Activated CD8-positive, alpha-beta T cell treated with anti-CD3 and anti-CD28 coated beads for 36 hours (primary cell): ENCODE measurements at regions not wholly inside any gene's neighbourhood (a gene's known extent, or its start where the extent isn't known, plus 50 kb on each side); places are given as distances from the start of the nearest gene placed in this dataset.

Experiments
- ATAC-seq: fragments of 200-7000 bp; cut with Tn5 transposase; one replicate; pipeline ENCODE4 v1.10.0; 2021; ENCODE audit warnings: mild to moderate bottlenecking, moderate library complexity
- CTCF ChIA-PET: fragments of 350-600 bp; sonication (Branson Sonifier 250); formaldehyde crosslinking; loops from one replicate; lab custom pipeline; 2021; ENCODE audit warnings: antibody characterized with exemption; lab: Charles Lee
- POLR2A ChIA-PET: fragments of 350-600 bp; sonication (Branson Sonifier 250); formaldehyde crosslinking; loops from one replicate; lab custom pipeline; 2021; ENCODE audit warnings: antibody characterized with exemption; lab: Charles Lee
- DNase-seq: peaks from one replicate; pipeline ENCODE4 v3.0.0-alpha.2; 2020
- H3K27ac Mint-ChIP-seq: one replicate; pipeline ENCODE4 v1.8.0; 2021; ENCODE audit warnings: mild to moderate bottlenecking, mixed read lengths
- H3K27me3 Mint-ChIP-seq: one replicate; pipeline ENCODE4 v1.8.0; 2021; ENCODE audit warnings: mixed read lengths
- H3K36me3 Mint-ChIP-seq: one replicate; pipeline ENCODE4 v1.8.0; 2021; ENCODE audit warnings: low read depth, mixed read lengths
- H3K4me1 Mint-ChIP-seq: one replicate; pipeline ENCODE4 v1.8.0; 2021; ENCODE audit warnings: low read depth, mixed read lengths
- H3K4me3 Mint-ChIP-seq: one replicate; pipeline ENCODE4 v1.8.0; 2021; ENCODE audit warnings: mild to moderate bottlenecking, moderate library complexity, mixed read lengths
- H3K9me3 Mint-ChIP-seq: one replicate; pipeline ENCODE4 v1.8.0; 2021; ENCODE audit warnings: mixed read lengths
- CTCF ChIP-seq: fragments of 200-600 bp; IDR thresholded peaks from one replicate; pipeline ENCODE4 v1.8.0; 2022; ENCODE audit warnings: antibody characterized with exemption, mild to moderate bottlenecking
- intact Hi-C: fragments of 100-400 bp; cut with micrococcal nuclease; formaldehyde crosslinking; loops from one replicate; pipeline ENCODE4 v1.10.0; 2022

- H3K27me3 Mint-ChIP-seq = peaks cover 2% of the 10 kb centered on the region
- TF ChIP-seq CTCF = no peak
- no peak overlapping the region for H3K4me3 Mint-ChIP-seq
- intact Hi-C loops = no loop called here
- H3K9me3 Mint-ChIP-seq = no peaks in the 10 kb centered on the region
- ATAC-seq (no peak), DNase-seq (no peak)
- CTCF ChIA-PET = no interaction called here
- POLR2A ChIA-PET = interaction anchor here (0.9 kb wide), 1 partner anchor 11 kb away, joined by 3 read pairs; no protein-coding TSS in a partner anchor
- peaks cover 22% of the 10 kb centered on the region for H3K4me1 Mint-ChIP-seq
- H3K36me3 Mint-ChIP-seq = no peaks in the 10 kb centered on the region
- no peak overlapping the region for H3K27ac Mint-ChIP-seq
Observed at GRCh38 chr6:169956580-169956979, 205.2 kb downstream of the ERMARD start.

GRCh38 chr6:169955731-169956437, 204.5 kb downstream of the ERMARD start:
- Mint-ChIP-seq H3K27ac (no peak overlapping the region), H3K9me3 (no peaks in the 10 kb centered on the region), H3K27me3 (no peaks in the 10 kb centered on the region), H3K4me3 (no peak overlapping the region), H3K4me1 (peaks cover 19% of the 10 kb centered on the region), H3K36me3 (no peaks in the 10 kb centered on the region)
- POLR2A ChIA-PET = interaction anchor here (0.9 kb wide), 1 partner anchor 11 kb away, joined by 3 read pairs; no protein-coding TSS in a partner anchor
- intact Hi-C loops = no loop called here
- no peak for ATAC-seq
- no peak for TF ChIP-seq CTCF
- CTCF ChIA-PET = interaction anchor here (1.2 kb wide), 1 partner anchor 12 kb away, joined by 3 read pairs; no protein-coding TSS in a partner anchor
- no peak for DNase-seq

DNA sequence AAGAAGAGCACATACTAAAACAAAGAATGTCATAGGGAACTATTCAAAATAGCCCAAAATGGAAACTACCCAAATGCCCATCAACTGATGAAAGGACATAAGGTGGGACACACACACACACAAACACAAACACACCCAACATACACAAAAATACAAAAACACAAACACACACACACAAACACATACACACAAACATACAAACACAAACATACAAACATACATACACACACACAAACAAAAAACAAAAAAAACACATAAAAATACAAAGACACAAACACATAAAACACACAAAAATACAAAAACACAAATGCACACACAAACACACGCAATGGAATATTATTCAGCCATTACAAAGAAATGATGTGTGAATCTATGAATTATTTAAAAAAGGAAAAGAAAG, 203.6 kb downstream of the ERMARD start:
- DNase-seq (no peak), ATAC-seq (no peak)
- ChIA-PET CTCF (interaction anchor here (1.2 kb wide), 1 partner anchor 11 kb away, joined by 3 read pairs; no protein-coding TSS in a partner anchor), POLR2A (no interaction called here)
- Mint-ChIP-seq H3K9me3 (no peaks in the 10 kb centered on the region), H3K36me3 (no peaks in the 10 kb centered on the region), H3K4me3 (no peak overlapping the region), H3K27me3 (no peaks in the 10 kb centered on the region), H3K27ac (no peak overlapping the region), H3K4me1 (peaks cover 19% of the 10 kb centered on the region)
- TF ChIP-seq CTCF = no peak
- intact Hi-C loops = loop anchor here (5.0 kb wide), 1 partner anchor 337 kb away; the partner anchor contains the start of gene DLL1

- TF ChIP-seq CTCF = no peak
- CTCF ChIA-PET = no interaction called here
Observed at GRCh38 chr6:169953686-169954085, 202.3 kb downstream of the ERMARD start.

DNA sequence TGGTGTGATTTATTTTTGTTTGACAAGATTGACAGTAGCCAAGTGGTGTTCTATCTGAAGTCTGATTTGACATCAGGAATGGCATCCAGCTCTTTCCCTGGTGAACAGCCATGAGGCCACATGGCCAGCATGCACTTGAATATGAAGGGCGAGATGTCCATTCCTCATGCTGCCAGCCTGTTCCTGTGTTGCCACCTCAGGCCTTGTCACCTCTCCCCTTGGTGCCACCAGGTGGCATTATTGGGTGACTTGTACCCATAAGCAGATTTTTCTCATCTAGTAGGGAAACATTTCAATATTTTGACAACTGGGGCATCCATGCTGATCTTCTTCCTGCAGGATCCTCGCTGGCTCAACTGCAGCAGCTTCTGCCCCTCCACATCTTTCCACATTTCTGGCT, 199.1 kb downstream of the ERMARD start:
- H3K36me3 Mint-ChIP-seq = no peaks in the 10 kb centered on the region

More at GRCh38 chr6:169953686-169954085, 202.3 kb downstream of the ERMARD start:
- Mint-ChIP-seq H3K4me3 (no peak overlapping the region), H3K27ac (no peak overlapping the region), H3K4me1 (peaks cover 8% of the 10 kb centered on the region), H3K36me3 (no peaks in the 10 kb centered on the region), H3K9me3 (no peaks in the 10 kb centered on the region), H3K27me3 (no peaks in the 10 kb centered on the region)
- intact Hi-C loops = loop anchor here (5.0 kb wide), 1 partner anchor 339 kb away; the partner anchor contains the start of gene DLL1
- no peak for ATAC-seq
- POLR2A ChIA-PET = no interaction called here
- DNase-seq = no peak

More for the DNA sequence above, 199.1 kb downstream of the ERMARD start:
- ATAC-seq (peak; percentile 58), DNase-seq (peak; percentile 58)
- Mint-ChIP-seq H3K4me1 (peaks cover 9% of the 10 kb centered on the region), H3K27ac (no peak overlapping the region), H3K9me3 (no peaks in the 10 kb centered on the region), H3K4me3 (no peak overlapping the region), H3K27me3 (no peaks in the 10 kb centered on the region)
- CTCF ChIA-PET = interaction anchor here (0.6 to 6.9 kb wide), 18 partner anchors 9 to 600 kb away, joined by 3 to 47 read pairs (median 4); no protein-coding TSS in a partner anchor
- peak; percentile 44 for TF ChIP-seq CTCF
- POLR2A ChIA-PET = interaction anchor here (1.0 kb wide), 1 partner anchor 44 kb away, joined by 3 read pairs; no protein-coding TSS in a partner anchor
- intact Hi-C loops = loop anchor here (5.0 kb wide), 1 partner anchor 342 kb away; the partner anchor contains the start of gene DLL1
